ENCODE measurements at regions not wholly inside any gene's neighbourhood (a gene's known extent, or its start where the extent isn't known, plus 50 kb on each side); places are given as distances from the start of the nearest gene placed in this dataset.
A peak's percentile ranks its signal among the peaks of the same experiment; 100 is the strongest.

GRCh38 chr1:54497338-54497737 lies 50.7 kb upstream of the ACOT11 start:
- no peak for DNase-seq (ENCODE audit: low read depth)

GRCh38 chr1:54495954-54496353 lies 52.1 kb upstream of the ACOT11 start:
- DNase-seq (ENCODE audit: low read depth), result no peak

GRCh38 chr1:54493608-54494007 lies 54.4 kb upstream of the ACOT11 start:
- DNase-seq (ENCODE audit: low read depth), result no peak

GRCh38 chr1:54490361-54491248 lies 57.4 kb upstream of the ACOT11 start:
- DNase-seq (ENCODE audit: low read depth), result no peak

- no peak for DNase-seq (ENCODE audit: low read depth)
Observed at GRCh38 chr1:54489627-54490250, 58.3 kb upstream of the ACOT11 start.

- DNase-seq (ENCODE audit: low read depth), result peak; percentile 62
Observed at GRCh38 chr1:54488779-54489626, 59.0 kb upstream of the ACOT11 start.

- DNase-seq (ENCODE audit: low read depth), result peak; percentile 77
Observed at GRCh38 chr1:54488065-54488750, 59.8 kb upstream of the ACOT11 start.

GRCh38 chr1:54487571-54488050 lies 60.4 kb upstream of the ACOT11 start:
- DNase-seq (ENCODE audit: low read depth), result no peak

- DNase-seq (ENCODE audit: low read depth), result no peak
Observed at GRCh38 chr1:54486907-54487306, 61.1 kb upstream of the ACOT11 start.

GRCh38 chr1:54485416-54485815 lies 62.6 kb upstream of the ACOT11 start:
- no peak for DNase-seq (ENCODE audit: low read depth)

GRCh38 chr1:54483875-54484437 lies 64.1 kb upstream of the ACOT11 start:
- no peak for DNase-seq (ENCODE audit: low read depth)

- DNase-seq (ENCODE audit: low read depth), result no peak
Observed at GRCh38 chr1:54481201-54481884, 66.7 kb upstream of the ACOT11 start.

- DNase-seq (ENCODE audit: low read depth), result no peak
Observed at GRCh38 chr1:54480525-54480848, 67.5 kb upstream of the ACOT11 start.

- DNase-seq (ENCODE audit: low read depth), result no peak
Observed at GRCh38 chr1:54479841-54480524, 68.0 kb upstream of the ACOT11 start.

- no peak for DNase-seq (ENCODE audit: low read depth)
Observed at GRCh38 chr1:54479251-54479650, 68.8 kb upstream of the ACOT11 start.

- no peak for DNase-seq (ENCODE audit: low read depth)
Observed at GRCh38 chr1:54477153-54477561, 70.9 kb upstream of the ACOT11 start.

- DNase-seq (ENCODE audit: low read depth), result no peak
Observed at GRCh38 chr1:54476530-54477109, 70.4 kb upstream of the SSBP3 start.

- no peak for DNase-seq (ENCODE audit: low read depth)
Observed at GRCh38 chr1:54475946-54476516, 69.8 kb upstream of the SSBP3 start.

GRCh38 chr1:54475357-54475881 lies 69.2 kb upstream of the SSBP3 start:
- DNase-seq (ENCODE audit: low read depth), result no peak
